ENCODE measurements at regions not wholly inside any gene's neighbourhood (a gene's known extent, or its start where the extent isn't known, plus 50 kb on each side); places are given as distances from the start of the nearest gene placed in this dataset.

- DNase-seq = no peak
Observed at GRCh38 chr7:32131091-32131490, 60.9 kb upstream of the PDE1C start.

DNA sequence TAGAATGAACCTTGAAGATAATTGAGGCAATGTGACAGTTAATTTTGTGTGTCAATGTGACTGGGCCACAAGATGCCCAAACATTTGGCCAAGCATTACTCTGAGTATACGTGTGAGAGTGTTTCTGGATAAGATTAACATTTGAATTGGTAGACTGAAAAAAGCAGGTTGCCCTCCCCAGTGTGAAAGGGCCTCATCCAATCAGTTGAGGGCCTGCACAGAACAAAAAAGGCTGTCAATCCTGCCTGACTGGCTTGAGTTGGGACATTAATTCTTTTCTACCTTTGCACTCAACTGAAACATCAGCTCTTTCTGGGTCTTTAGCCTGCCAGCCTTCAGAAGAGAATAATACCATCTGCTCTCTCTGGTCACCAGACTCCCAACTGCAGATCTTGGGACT lies 56.6 kb upstream of the PDE1C start:
- no peak for DNase-seq
